H1 (cell line): ENCODE measurements at regions not wholly inside any gene's neighbourhood (a gene's known extent, or its start where the extent isn't known, plus 50 kb on each side); places are given as distances from the start of the nearest gene placed in this dataset.

Source experiments
- CTCF ChIA-PET: fragments of 300-600 bp; sonication (Branson Sonifier 250); formaldehyde crosslinking; loops from one replicate; lab custom pipeline; 2021; ENCODE audit not compliant: partially characterized antibody; lab: Charles Lee
- POLR2A ChIA-PET: fragments of 300-600 bp; sonication (Branson Sonifier 250); formaldehyde crosslinking; loops from one replicate; lab custom pipeline; 2021; ENCODE audit warnings: inconsistent platforms; ENCODE audit not compliant: partially characterized antibody; lab: Charles Lee
- DNase-seq, 2 experiments: peaks; one replicate each; pipeline versions ENCODE4 v3.0.0 to v3.0.0-alpha.2; 2010 to 2022; ENCODE audit warnings: low spot score in 2 of 2, low read depth in 1 of 2, mixed read lengths in 1 of 2
- FAIRE-seq: peaks from 2 replicates; lab custom pipeline; 2011; peaks lifted over from hg19 to GRCh38; lab: Jason Lieb, UNC
- H2AFZ ChIP-seq: 2 replicates; pipeline ENCODE4 v1.8.1; 2012; ENCODE audit warnings: low read length, inconsistent platforms
- H2AK5ac ChIP-seq: 2 replicates; pipeline ENCODE4 v1.6.1; 2013; ENCODE audit warnings: low read depth, low read length
- H2BK120ac ChIP-seq: replicated peaks from 2 replicates; pipeline ENCODE3; 2013; ENCODE audit warnings: low read depth, low read length, inconsistent platforms
- H2BK12ac ChIP-seq: 2 replicates; pipeline ENCODE4 v1.6.1; 2013; ENCODE audit warnings: low read depth, low read length
- H2BK15ac ChIP-seq: 2 replicates; pipeline ENCODE4 v1.6.1; 2013; ENCODE audit warnings: low read length
- H2BK20ac ChIP-seq: 2 replicates; pipeline ENCODE4 v1.6.1; 2013; ENCODE audit warnings: low read length
- H2BK5ac ChIP-seq: 2 replicates; pipeline ENCODE4 v1.6.1; 2013; ENCODE audit warnings: low read depth, low read length
- H3K14ac ChIP-seq: 2 replicates; pipeline ENCODE4 v1.6.1; 2013; ENCODE audit warnings: inconsistent platforms; ENCODE audit not compliant: insufficient read length
- H3K18ac ChIP-seq: 2 replicates; pipeline ENCODE4 v1.6.1; 2013; ENCODE audit warnings: low read length; ENCODE audit errors: extremely low read depth
- H3K23ac ChIP-seq: 2 replicates; pipeline ENCODE4 v1.6.1; 2013; ENCODE audit warnings: inconsistent platforms; ENCODE audit not compliant: insufficient read length
- H3K23me2 ChIP-seq: 2 replicates; pipeline ENCODE4 v1.6.1; 2013; ENCODE audit warnings: low read depth, low read length
- H3K27ac ChIP-seq: 2 replicates; pipeline ENCODE4 v1.6.1; 2011; ENCODE audit warnings: low read depth, low read length, inconsistent platforms
- H3K27me3 ChIP-seq, 4 experiments: replicated peaks in 1 of 4; 1 replicate in 1 of 4; 2 replicates in 3 of 4; pipeline versions ENCODE4 v1.6.1 to v1.8.1; 2011 to 2013; ENCODE audit warnings: low read length in 3 of 4, mild to moderate bottlenecking in 3 of 4, inconsistent platforms in 2 of 4, mixed read lengths in 2 of 4, moderate library complexity in 1 of 4; ENCODE audit not compliant: control insufficient read depth in 3 of 4, insufficient read depth in 3 of 4; ENCODE audit errors: extremely low read depth in 1 of 4
- H3K36me3 ChIP-seq, 4 experiments: 2 replicates each; pipeline versions ENCODE4 v1.6.1 to v1.8.1; 2011 to 2013; ENCODE audit warnings: mild to moderate bottlenecking in 4 of 4, low read length in 3 of 4, moderate library complexity in 2 of 4, control low read depth in 1 of 4, inconsistent platforms in 1 of 4; ENCODE audit not compliant: insufficient read depth in 4 of 4, control insufficient read depth in 2 of 4
- H3K4ac ChIP-seq: replicated peaks from 2 replicates; pipeline ENCODE3; 2013; ENCODE audit warnings: low read length, low read depth, mixed read lengths, inconsistent platforms; ENCODE audit not compliant: insufficient read length
- H3K4me1 ChIP-seq, 4 experiments: replicated peaks in 1 of 4; 1 replicate in 1 of 4; 2 replicates in 3 of 4; pipeline versions ENCODE4 v1.6.1 to v1.8.1; 2011 to 2013; ENCODE audit warnings: low read length in 3 of 4, inconsistent platforms in 2 of 4, mixed read lengths in 1 of 4; ENCODE audit not compliant: insufficient read depth in 4 of 4, control insufficient read depth in 3 of 4
- H3K4me2 ChIP-seq, 2 experiments: 2 replicates each; pipeline versions ENCODE4 v1.6.1 to v1.8.1; 2011 to 2013; ENCODE audit warnings: low read depth in 2 of 2, low read length in 2 of 2, control low read depth in 1 of 2, inconsistent platforms in 1 of 2, mild to moderate bottlenecking in 1 of 2; ENCODE audit not compliant: insufficient read depth in 1 of 2
- H3K4me3 ChIP-seq, 4 experiments: fragments of 200-600, 300-600 bp in 1 of 4; sonication (generic), shearing (Covaris generic), sonication (Bioruptor Twin) in 1 of 4; 2 replicates each; pipeline versions ENCODE4 v1.5.1 to v1.8.1; 2011 to 2016; ENCODE audit warnings: low read length in 4 of 4, low read depth in 3 of 4, control low read depth in 2 of 4, inconsistent platforms in 2 of 4, mild to moderate bottlenecking in 2 of 4, mixed read lengths in 1 of 4, moderate library complexity in 1 of 4; ENCODE audit not compliant: insufficient read depth in 2 of 4; ENCODE audit errors: extremely low read depth in 1 of 4
- H3K56ac ChIP-seq: replicated peaks from 2 replicates; pipeline ENCODE3; 2013; ENCODE audit warnings: low read depth, mild to moderate bottlenecking, mixed read lengths, low read length, inconsistent platforms; ENCODE audit not compliant: insufficient read length
- H3K79me1 ChIP-seq: 2 replicates; pipeline ENCODE4 v1.6.1; 2013; ENCODE audit warnings: low read depth, low read length, control low read depth
- H3K79me2 ChIP-seq, 2 experiments: 2 replicates each; pipeline versions ENCODE4 v1.6.1 to v1.8.1; 2012 to 2013; ENCODE audit warnings: low read length in 2 of 2, mild to moderate bottlenecking in 2 of 2, inconsistent platforms in 1 of 2; ENCODE audit not compliant: insufficient read depth in 2 of 2, control insufficient read depth in 1 of 2
- H3K9ac ChIP-seq, 4 experiments: replicated peaks in 1 of 4; 1 replicate in 1 of 4; 2 replicates in 3 of 4; pipeline versions ENCODE4 v1.6.1 to v1.8.1; 2011 to 2013; ENCODE audit warnings: low read depth in 3 of 4, low read length in 3 of 4, control low read depth in 2 of 4, mild to moderate bottlenecking in 2 of 4, moderate library complexity in 2 of 4, inconsistent platforms in 1 of 4; ENCODE audit errors: extremely low read depth in 1 of 4
- H3K9me3 ChIP-seq, 2 experiments: 2 replicates each; pipeline versions ENCODE4 v1.6.1 to v1.8.1; 2012 to 2013; ENCODE audit warnings: mild to moderate bottlenecking in 2 of 2, moderate library complexity in 2 of 2, control low read depth in 1 of 2, inconsistent platforms in 1 of 2, low read depth in 1 of 2, low read length in 1 of 2, mixed read lengths in 1 of 2; ENCODE audit not compliant: insufficient read depth in 2 of 2
- H4K20me1 ChIP-seq, 2 experiments: replicated peaks in 1 of 2; 2 replicates each; pipeline versions ENCODE3 to v1.8.1; 2011 to 2013; ENCODE audit warnings: inconsistent platforms in 2 of 2, low read length in 2 of 2, mild to moderate bottlenecking in 1 of 2; ENCODE audit not compliant: insufficient read depth in 2 of 2, control insufficient read depth in 1 of 2
- H4K5ac ChIP-seq: 2 replicates; pipeline ENCODE4 v1.6.1; 2013; ENCODE audit warnings: low read length, low read depth, mixed read lengths, inconsistent platforms; ENCODE audit not compliant: insufficient read length
- H4K8ac ChIP-seq: 2 replicates; pipeline ENCODE4 v1.8.0; 2013; ENCODE audit warnings: mild to moderate bottlenecking, moderate library complexity, low read length, inconsistent platforms; ENCODE audit not compliant: insufficient read depth; ENCODE audit errors: extremely low read depth
- H4K91ac ChIP-seq: replicated peaks from 2 replicates; pipeline ENCODE3; 2013; ENCODE audit warnings: low read length, mixed read lengths, inconsistent platforms; ENCODE audit not compliant: insufficient read length
- BRCA1 ChIP-seq: IDR thresholded peaks from 2 replicates; pipeline ENCODE4 v1.6.1; 2012; ENCODE audit warnings: low read depth, low read length, improper control_type of control experiment
- CHD2 ChIP-seq: IDR thresholded peaks from 2 replicates; pipeline ENCODE4 v1.6.1; 2012; ENCODE audit warnings: low read length, improper control_type of control experiment
- CTBP2 ChIP-seq: IDR thresholded peaks from 2 replicates; pipeline ENCODE4 v1.7.0; 2011; ENCODE audit warnings: borderline replicate concordance, mild to moderate bottlenecking, moderate library complexity, mixed read lengths, low read length; ENCODE audit not compliant: insufficient read depth, insufficient read length
- EZH2 ChIP-seq: fragments of 200-600 bp; sonication (generic); IDR thresholded peaks from 2 replicates; pipeline ENCODE4 v1.7.1; 2012; ENCODE audit warnings: low read depth, mild to moderate bottlenecking, moderate library complexity, low read length, inconsistent platforms; ENCODE audit not compliant: severe bottlenecking
- HDAC6 ChIP-seq: IDR thresholded peaks from one replicate; pipeline ENCODE4 v1.7.1; 2012; ENCODE audit warnings: low read depth, mild to moderate bottlenecking, inconsistent platforms, low read length, moderate library complexity
- KDM1A ChIP-seq: fragments of 200-600, 300-600 bp; sonication (generic); IDR thresholded peaks from 2 replicates; pipeline ENCODE4 v1.7.1; 2016; ENCODE audit warnings: mild to moderate bottlenecking, low read length, borderline replicate concordance
- NANOG ChIP-seq: IDR thresholded peaks from 2 replicates; pipeline ENCODE4 v1.6.1; 2011; ENCODE audit warnings: low read length, low read depth, mild to moderate bottlenecking, inconsistent platforms; ENCODE audit not compliant: insufficient read depth, poor library complexity, severe bottlenecking
- POLR2AphosphoS5 ChIP-seq: IDR thresholded peaks from 2 replicates; pipeline ENCODE4 v1.6.1; 2011; ENCODE audit warnings: low read depth, low read length
- RFX5 ChIP-seq: IDR thresholded peaks from 2 replicates; pipeline ENCODE4 v1.6.1; 2011; ENCODE audit warnings: low read depth, low read length, improper control_type of control experiment, borderline replicate concordance
- SIRT6 ChIP-seq: IDR thresholded peaks from one replicate; pipeline ENCODE4 v1.7.1; 2012; ENCODE audit warnings: low read length, inconsistent platforms
- SRF ChIP-seq: IDR thresholded peaks from 2 replicates; pipeline ENCODE4 v1.6.1; 2011; ENCODE audit warnings: mild to moderate bottlenecking, low read depth, low read length, moderate library complexity
- YY1 ChIP-seq: IDR thresholded peaks from 2 replicates; pipeline ENCODE4 v1.6.1; 2011; ENCODE audit warnings: low read depth, mild to moderate bottlenecking, low read length
- WGBS, 2 experiments: shearing (Covaris generic) in 1 of 2; methylation state at CpG; one replicate each; pipeline versions ENCODE4 v1.1.6 to v1.1.7; 2013 to 2015; ENCODE audit warnings: low lambda C conversion rate in 2 of 2, mixed read lengths in 2 of 2, inconsistent platforms in 1 of 2, low coverage in 1 of 2, missing lambda C conversion rate in 1 of 2; ENCODE audit not compliant: insufficient replicate concordance in 2 of 2, insufficient coverage in 1 of 2, insufficient read length in 1 of 2; ENCODE audit errors: extremely low coverage in 1 of 2, missing lambda C conversion rate in 1 of 2; 5-methylcytosine and 5-hydroxymethylcytosine counted together

DNA sequence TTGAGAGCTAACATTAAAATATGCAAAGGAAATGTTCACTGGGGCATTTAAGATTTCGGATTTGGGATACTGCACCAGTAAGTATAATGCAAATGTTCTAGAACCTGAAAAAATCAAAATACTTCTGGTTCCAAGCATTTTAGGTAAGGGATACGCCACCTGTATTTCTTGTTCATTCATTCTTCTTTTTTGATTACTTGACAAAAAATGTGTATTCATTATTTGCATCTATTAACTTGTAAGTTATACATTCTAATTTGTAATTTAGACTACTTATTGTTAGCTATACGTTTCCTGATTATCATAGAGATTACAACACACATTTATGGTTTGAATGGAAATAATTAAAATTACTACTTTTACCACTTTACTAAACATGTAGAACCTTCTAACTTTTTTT lies 486.9 kb downstream of the SOX5 start:
- Histone ChIP-seq H3K27me3 (no peaks in the 10 kb centered on the region), H3K36me3 (no peaks in the 10 kb centered on the region), H3K4me1 (no peaks in the 10 kb centered on the region), H4K5ac (no peak overlapping the region), H2AFZ (no peak overlapping the region), H3K23ac (no peak overlapping the region), H3K23me2 (no peaks in the 10 kb centered on the region), H3K9me3 (peaks cover 0 to 16% of the 10 kb centered on the region in 2 experiments; a peak in 1 of 4 replicates), H3K9ac (no peak overlapping the region), H4K8ac (no peak overlapping the region), H3K56ac (no peak overlapping the region), H3K79me2 (no peaks in the 10 kb centered on the region), H3K4me3 (no peak overlapping the region), H2BK120ac (no peak overlapping the region), H3K4me2 (no peak overlapping the region), H2AK5ac (no peak overlapping the region), H3K14ac (no peak overlapping the region), H2BK15ac (no peak overlapping the region), H2BK5ac (no peak overlapping the region), H3K79me1 (no peaks in the 10 kb centered on the region), H2BK20ac (no peak overlapping the region), H3K4ac (no peak overlapping the region), H3K27ac (no peak overlapping the region), H3K18ac (no peak overlapping the region), H4K20me1 (no peaks in the 10 kb centered on the region), H2BK12ac (no peak overlapping the region), H4K91ac (no peak overlapping the region)
- TF ChIP-seq CHD2 (no peak), EZH2 (no peak), NANOG (no peak), RFX5 (no peak), HDAC6 (no peak), CTBP2 (no peak), KDM1A (no peak), YY1 (no peak), SIRT6 (no peak), POLR2AphosphoS5 (no peak), BRCA1 (no peak), SRF (no peak)
- POLR2A ChIA-PET: no interaction called here
- FAIRE-seq: no peak
- WGBS, 2 experiments: 61% methylated on average over 3 of the region's 3 CpGs; no CpG with 5 or more reads in 1 of the 2 experiments
- CTCF ChIA-PET: no interaction called here
- no peak for DNase-seq
